GM12878 (cell line): ENCODE measurements at regions not wholly inside any gene's neighbourhood (a gene's known extent, or its start where the extent isn't known, plus 50 kb on each side); places are given as distances from the start of the nearest gene placed in this dataset.

Experiments
- ATAC-seq: fragments of 200-7000 bp; cut with Tn5 transposase; 3 replicates; pipeline ENCODE4 v1.9.1; 2020; ENCODE audit warnings: mild to moderate bottlenecking, moderate library complexity
- BruUV-seq: library from RNA; stranded (reverse); fragments of 400-500 nt; replicated peaks from 2 replicates; lab custom pipeline; 2021; lab: Mats Ljungman, UMichigan
- CTCF ChIA-PET: fragments of 300-600 bp; sonication (Branson Sonifier 250); formaldehyde crosslinking; extraction: SDS; loops from one replicate; lab custom pipeline; 2021; ENCODE audit warnings: inconsistent platforms; lab: Yijun Ruan, JAX
- POLR2A ChIA-PET: fragments of 350-600 bp; formaldehyde crosslinking; extraction: SDS; loops from one replicate; lab custom pipeline; 2021; ENCODE audit warnings: inconsistent platforms; lab: Charles Lee
- RAD21 ChIA-PET: fragments of 300-600 bp; sonication (Branson Sonifier 250); formaldehyde crosslinking; loops from one replicate; lab custom pipeline; 2023; ENCODE audit warnings: antibody characterized with exemption; ENCODE audit not compliant: unreplicated experiment; lab: Charles Lee
- SMC1A ChIA-PET: fragments of 300-600 bp; sonication (Branson Sonifier 250); formaldehyde crosslinking; loops from one replicate; lab custom pipeline; 2023; ENCODE audit not compliant: unreplicated experiment, uncharacterized antibody; lab: Charles Lee
- DNase-seq: peaks from one replicate; pipeline ENCODE4 v3.0.0-alpha.2; 2011; ENCODE audit warnings: low read depth, low spot score
- FAIRE-seq: peaks from 3 replicates; lab custom pipeline; 2011; peaks lifted over from hg19 to GRCh38; lab: Jason Lieb, UNC
- H2AFZ ChIP-seq: 2 replicates; pipeline ENCODE4 v1.6.0; 2011; ENCODE audit warnings: low read depth, low read length, control low read depth; ENCODE audit not compliant: control insufficient read depth
- H3K27ac ChIP-seq: 2 replicates; pipeline ENCODE4 v1.5.1; 2011; ENCODE audit warnings: control low read depth; ENCODE audit not compliant: control insufficient read depth, insufficient read depth
- H3K27me3 ChIP-seq, 2 experiments: replicated peaks in 1 of 2; 2 replicates each; pipeline versions ENCODE4 v1.6.0 to v1.6.1; 2011; ENCODE audit warnings: low read length in 1 of 2; ENCODE audit not compliant: control insufficient read depth in 2 of 2, insufficient read depth in 2 of 2
- H3K36me3 ChIP-seq, 2 experiments: 2 replicates each; pipeline ENCODE4 v1.5.1; 2011; ENCODE audit warnings: low read length in 1 of 2; ENCODE audit not compliant: control insufficient read depth in 2 of 2, insufficient read depth in 2 of 2
- H3K4me1 ChIP-seq: 2 replicates; pipeline ENCODE4 v1.6.1; 2011; ENCODE audit warnings: mild to moderate bottlenecking, low read length, moderate library complexity, mixed read lengths; ENCODE audit not compliant: control insufficient read depth, insufficient read depth
- H3K4me2 ChIP-seq: 2 replicates; pipeline ENCODE4 v1.6.0; 2011; ENCODE audit warnings: control low read depth; ENCODE audit not compliant: control insufficient read depth, insufficient read depth
- H3K4me3 ChIP-seq: fragments of 200-600 bp; sonication (generic); 2 replicates; pipeline ENCODE4 v1.5.1; 2016
- H3K79me2 ChIP-seq: 2 replicates; pipeline ENCODE4 v1.6.0; 2011; ENCODE audit warnings: low read length; ENCODE audit not compliant: control insufficient read depth, insufficient read depth
- H3K9ac ChIP-seq: 2 replicates; pipeline ENCODE4 v1.8.0; 2011; ENCODE audit warnings: low read length, control low read depth, mixed read lengths; ENCODE audit not compliant: control insufficient read depth, insufficient read depth
- H3K9me3 ChIP-seq: replicated peaks from 3 replicates; pipeline ENCODE4 v1.5.1; 2011; ENCODE audit warnings: mild to moderate bottlenecking, low read length; ENCODE audit not compliant: control insufficient read depth, insufficient read depth
- H4K20me1 ChIP-seq: 2 replicates; pipeline ENCODE4 v1.6.0; 2011; ENCODE audit not compliant: control insufficient read depth, insufficient read depth
- ATF7 ChIP-seq: fragments of 450-650 bp; IDR thresholded peaks from 2 replicates; pipeline ENCODE4 v1.6.1; 2016; ENCODE audit warnings: low read depth, mild to moderate bottlenecking
- BCL3 ChIP-seq: IDR thresholded peaks from 2 replicates; pipeline ENCODE4 v1.6.1; 2011; ENCODE audit warnings: borderline replicate concordance, low read depth, mild to moderate bottlenecking, moderate library complexity, low read length; ENCODE audit not compliant: insufficient read depth, poor library complexity, severe bottlenecking
- EGR1 ChIP-seq, 2 experiments: IDR thresholded peaks; 1 replicate in 1 of 2; 2 replicates in 1 of 2; pipeline ENCODE4 v1.6.1; 2011 to 2012; ENCODE audit warnings: low read depth in 2 of 2, low read length in 2 of 2, borderline replicate concordance in 1 of 2, mild to moderate bottlenecking in 1 of 2, moderate library complexity in 1 of 2
- KDM1A ChIP-seq: fragments of 200-600 bp; sonication (generic); IDR thresholded peaks from 2 replicates; pipeline ENCODE4 v1.6.1; 2016; ENCODE audit warnings: borderline replicate concordance
- KLF5 ChIP-seq: fragments of 450-650 bp; IDR thresholded peaks from 2 replicates; pipeline ENCODE4 v1.6.1; 2014; ENCODE audit warnings: mild to moderate bottlenecking; ENCODE audit not compliant: partially characterized antibody
- MEF2A ChIP-seq: IDR thresholded peaks from 2 replicates; pipeline ENCODE4 v1.6.1; 2011; ENCODE audit warnings: low read depth, mild to moderate bottlenecking, low read length, moderate library complexity; ENCODE audit not compliant: insufficient read depth
- MTA3 ChIP-seq: IDR thresholded peaks from 2 replicates; pipeline ENCODE4 v1.6.1; 2012; ENCODE audit warnings: low read length, inconsistent platforms, borderline replicate concordance
- NR2C2 ChIP-seq: IDR thresholded peaks from 2 replicates; pipeline ENCODE4 v1.6.1; 2011; ENCODE audit warnings: borderline replicate concordance, low read depth; ENCODE audit not compliant: control insufficient read depth, insufficient read length
- SIN3A ChIP-seq: IDR thresholded peaks from 2 replicates; pipeline ENCODE4 v1.6.1; 2012; ENCODE audit warnings: low read depth, low read length, improper control_type of control experiment
- STAT3 ChIP-seq: IDR thresholded peaks from 2 replicates; pipeline ENCODE4 v1.6.1; 2011; ENCODE audit warnings: low read depth, low read length, improper control_type of control experiment
- SUZ12 ChIP-seq: fragments of 200-600 bp; sonication (generic); IDR thresholded peaks from one replicate; pipeline ENCODE4 v1.6.1; 2018; ENCODE audit warnings: antibody characterized with exemption, mild to moderate bottlenecking; ENCODE audit not compliant: unreplicated experiment
- WRNIP1 ChIP-seq: IDR thresholded peaks from 2 replicates; pipeline ENCODE4 v1.6.1; 2011; ENCODE audit warnings: low read depth, low read length, improper control_type of control experiment, borderline replicate concordance
- in situ Hi-C: fragments of 300-500 bp; cut with MboI; formaldehyde crosslinking; loops from 9 replicates; pipeline ENCODE4 v1.14.3; 2018; ENCODE audit warnings: mixed read lengths
- intact Hi-C: fragments of 100-400 bp; cut with micrococcal nuclease; formaldehyde crosslinking; loops from one replicate; pipeline ENCODE4 v1.14.2; 2022; ENCODE audit not compliant: unreplicated experiment
- TF ChIP-seq, protein P1 (sequence below): IDR thresholded peaks from 2 replicates; pipeline ENCODE4 v1.6.1; 2011; ENCODE audit warnings: mild to moderate bottlenecking, low read depth, low read length, moderate library complexity; ENCODE audit not compliant: insufficient replicate concordance
- TF ChIP-seq, protein P2 (sequence below): fragments of 150-350 bp; IDR thresholded peaks from 2 replicates; pipeline ENCODE4 v1.6.1; 2014; ENCODE audit warnings: mild to moderate bottlenecking, low read depth, low read length

- no peak for TF ChIP-seq MEF2A
- no peak for TF ChIP-seq ATF7
Observed at GRCh38 chr10:61189912-61190311, 245.9 kb upstream of the RHOBTB1 start (continued).

GRCh38 chr10:61188691-61189090 lies 244.7 kb upstream of the RHOBTB1 start:
- no peaks in the 10 kb centered on the region for H3K4me1 ChIP-seq
- H4K20me1 ChIP-seq, result no peaks in the 10 kb centered on the region
- H3K79me2 ChIP-seq, result no peaks in the 10 kb centered on the region
- SMC1A ChIA-PET, result interaction anchor here (1.0 kb wide), 1 partner anchor 19 kb away, joined by 3 read pairs; no protein-coding TSS in a partner anchor
- H3K9ac ChIP-seq, result no peak overlapping the region
- no peak for DNase-seq
- intact Hi-C loops, result no loop called here
- no peaks in the 10 kb centered on the region for H3K27me3 ChIP-seq
- no peak overlapping the region for H3K4me3 ChIP-seq
- TF ChIP-seq SIN3A (no peak), WRNIP1 (no peak), KDM1A (no peak), EGR1 (IDR thresholded peaks at IDR 0.05; ENCODE audit: borderline replicate concordance in 1 of 2, low read depth in 2 of 2, low read length in 2 of 2) (no peak), KLF5 (no peak), SUZ12 (no peak), NR2C2 (no peak), BCL3 (no peak), MTA3 (no peak), STAT3 (no peak)
- TF ChIP-seq, protein P1, sequence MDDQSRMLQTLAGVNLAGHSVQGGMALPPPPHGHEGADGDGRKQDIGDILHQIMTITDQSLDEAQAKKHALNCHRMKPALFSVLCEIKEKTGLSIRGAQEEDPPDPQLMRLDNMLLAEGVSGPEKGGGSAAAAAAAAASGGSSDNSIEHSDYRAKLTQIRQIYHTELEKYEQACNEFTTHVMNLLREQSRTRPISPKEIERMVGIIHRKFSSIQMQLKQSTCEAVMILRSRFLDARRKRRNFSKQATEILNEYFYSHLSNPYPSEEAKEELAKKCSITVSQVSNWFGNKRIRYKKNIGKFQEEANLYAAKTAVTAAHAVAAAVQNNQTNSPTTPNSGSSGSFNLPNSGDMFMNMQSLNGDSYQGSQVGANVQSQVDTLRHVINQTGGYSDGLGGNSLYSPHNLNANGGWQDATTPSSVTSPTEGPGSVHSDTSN, result no peak
- TF ChIP-seq, protein P2, sequence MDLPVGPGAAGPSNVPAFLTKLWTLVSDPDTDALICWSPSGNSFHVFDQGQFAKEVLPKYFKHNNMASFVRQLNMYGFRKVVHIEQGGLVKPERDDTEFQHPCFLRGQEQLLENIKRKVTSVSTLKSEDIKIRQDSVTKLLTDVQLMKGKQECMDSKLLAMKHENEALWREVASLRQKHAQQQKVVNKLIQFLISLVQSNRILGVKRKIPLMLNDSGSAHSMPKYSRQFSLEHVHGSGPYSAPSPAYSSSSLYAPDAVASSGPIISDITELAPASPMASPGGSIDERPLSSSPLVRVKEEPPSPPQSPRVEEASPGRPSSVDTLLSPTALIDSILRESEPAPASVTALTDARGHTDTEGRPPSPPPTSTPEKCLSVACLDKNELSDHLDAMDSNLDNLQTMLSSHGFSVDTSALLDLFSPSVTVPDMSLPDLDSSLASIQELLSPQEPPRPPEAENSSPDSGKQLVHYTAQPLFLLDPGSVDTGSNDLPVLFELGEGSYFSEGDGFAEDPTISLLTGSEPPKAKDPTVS, result no peak
- TF ChIP-seq, all 136 proteins: peak for 0
- Histone ChIP-seq H3K9me3 (no peaks in the 10 kb centered on the region; the same call in 2 of the 3 replicates), H3K27ac (no peak overlapping the region), H3K36me3 (no peaks in the 10 kb centered on the region), H2AFZ (no peak overlapping the region), H3K4me2 (no peak overlapping the region)
- in situ Hi-C loops, result no loop called here
- ChIA-PET CTCF (interaction anchor here (1.3 to 5.4 kb wide), 3 partner anchors 7 to 47 kb away, joined by 3 to 46 read pairs (median 3); no protein-coding TSS in a partner anchor), POLR2A (interaction anchor here (0.6 kb wide), 1 partner anchor 239 kb away, joined by 4 read pairs; no protein-coding TSS in a partner anchor), RAD21 (interaction anchor here (2.6 kb wide), 1 partner anchor 48 kb away, joined by 10 read pairs; no protein-coding TSS in a partner anchor)
- FAIRE-seq, result no peak
- ATAC-seq, result no peak
- no TSS peak for BruUV-seq
